H9 (cell line): ENCODE measurements at regions not wholly inside any gene's neighbourhood (a gene's known extent, or its start where the extent isn't known, plus 50 kb on each side); places are given as distances from the start of the nearest gene placed in this dataset.

Experiments used
- DNase-seq: peaks from one replicate; pipeline ENCODE4 v3.0.0-alpha.2; 2017
- H2AFZ ChIP-seq: one replicate; pipeline ENCODE4 v1.6.1; 2013; ENCODE audit warnings: mild to moderate bottlenecking, low read length, control low read depth, moderate library complexity
- H2AK5ac ChIP-seq: 2 replicates; pipeline ENCODE4 v1.6.1; 2013; ENCODE audit warnings: low read length, control low read depth, mixed read lengths; ENCODE audit not compliant: insufficient read length
- H2BK120ac ChIP-seq: one replicate; pipeline ENCODE4 v1.6.1; 2013; ENCODE audit warnings: low read depth, mild to moderate bottlenecking, low read length, control low read depth, inconsistent platforms; ENCODE audit not compliant: poor library complexity, severe bottlenecking
- H2BK12ac ChIP-seq: 2 replicates; pipeline ENCODE4 v1.6.1; 2013; ENCODE audit warnings: low read length, control low read depth, mixed read lengths, low read depth; ENCODE audit not compliant: insufficient read length
- H2BK15ac ChIP-seq: 2 replicates; pipeline ENCODE4 v1.6.1; 2013; ENCODE audit warnings: low read depth, low read length, control low read depth
- H2BK20ac ChIP-seq: one replicate; pipeline ENCODE4 v1.6.1; 2013; ENCODE audit warnings: low read depth, mild to moderate bottlenecking, low read length, control low read depth, inconsistent platforms; ENCODE audit not compliant: poor library complexity, severe bottlenecking
- H2BK5ac ChIP-seq: 2 replicates; pipeline ENCODE4 v1.6.1; 2013; ENCODE audit warnings: low read length, control low read depth, mixed read lengths; ENCODE audit not compliant: insufficient read length
- H3K14ac ChIP-seq: 2 replicates; pipeline ENCODE4 v1.6.1; 2013; ENCODE audit warnings: low read length, control low read depth; ENCODE audit not compliant: insufficient read depth
- H3K18ac ChIP-seq: 2 replicates; pipeline ENCODE4 v1.6.1; 2013; ENCODE audit warnings: low read depth, mild to moderate bottlenecking, mixed read lengths, low read length, control low read depth; ENCODE audit not compliant: insufficient read length
- H3K23ac ChIP-seq: 2 replicates; pipeline ENCODE4 v1.6.1; 2013; ENCODE audit warnings: low read length, control low read depth, mixed read lengths, low read depth; ENCODE audit not compliant: insufficient read length
- H3K23me2 ChIP-seq: 2 replicates; pipeline ENCODE4 v1.6.1; 2013; ENCODE audit warnings: low read depth, mild to moderate bottlenecking, mixed read lengths, low read length, control low read depth; ENCODE audit not compliant: insufficient read length, poor library complexity, severe bottlenecking
- H3K27ac ChIP-seq: 2 replicates; pipeline ENCODE4 v1.5.1; 2013; ENCODE audit warnings: low read length, control low read depth, mixed read lengths, low read depth; ENCODE audit not compliant: insufficient read length
- H3K27me3 ChIP-seq: 2 replicates; pipeline ENCODE4 v1.6.1; 2013; ENCODE audit warnings: low read length, control low read depth, inconsistent platforms; ENCODE audit not compliant: insufficient read depth
- H3K4ac ChIP-seq: 2 replicates; pipeline ENCODE4 v1.6.1; 2013; ENCODE audit warnings: low read depth, mild to moderate bottlenecking, control low read depth, inconsistent platforms, low read length, moderate library complexity
- H3K4me1 ChIP-seq: 2 replicates; pipeline ENCODE4 v1.6.1; 2013; ENCODE audit warnings: low read length, control low read depth, inconsistent platforms; ENCODE audit not compliant: insufficient read depth
- H3K4me2 ChIP-seq: 2 replicates; pipeline ENCODE4 v1.6.1; 2013; ENCODE audit warnings: low read length, control low read depth, mixed read lengths; ENCODE audit not compliant: insufficient read length, insufficient read depth
- H3K56ac ChIP-seq: 2 replicates; pipeline ENCODE4 v1.6.1; 2013; ENCODE audit warnings: low read depth, mild to moderate bottlenecking, mixed read lengths, low read length, control low read depth; ENCODE audit not compliant: insufficient read length
- H3K79me1 ChIP-seq: 2 replicates; pipeline ENCODE4 v1.6.1; 2013; ENCODE audit warnings: low read depth, mild to moderate bottlenecking, moderate library complexity, low read length, control low read depth, inconsistent platforms; ENCODE audit not compliant: insufficient read depth, poor library complexity, severe bottlenecking
- H3K79me2 ChIP-seq: 2 replicates; pipeline ENCODE4 v1.6.1; 2013; ENCODE audit warnings: low read length, control low read depth, inconsistent platforms; ENCODE audit not compliant: insufficient read depth
- H3K9ac ChIP-seq: 2 replicates; pipeline ENCODE4 v1.6.1; 2013; ENCODE audit warnings: low read length, control low read depth, mixed read lengths; ENCODE audit not compliant: insufficient read length; ENCODE audit errors: extremely low read depth
- H3K9me3 ChIP-seq: one replicate; pipeline ENCODE4 v1.6.1; 2013; ENCODE audit warnings: low read depth, low read length, inconsistent platforms; ENCODE audit not compliant: control insufficient read depth
- H3T11ph ChIP-seq: one replicate; pipeline ENCODE4 v1.6.1; 2013; ENCODE audit warnings: mild to moderate bottlenecking, low read length, control low read depth, inconsistent platforms
- H4K20me1 ChIP-seq: one replicate; pipeline ENCODE4 v1.6.1; 2013; ENCODE audit not compliant: control insufficient read depth, insufficient read length, insufficient read depth
- H4K5ac ChIP-seq: 2 replicates; pipeline ENCODE4 v1.6.1; 2013; ENCODE audit warnings: low read depth, mild to moderate bottlenecking, mixed read lengths, low read length, control low read depth; ENCODE audit not compliant: insufficient read length
- H4K8ac ChIP-seq: replicated peaks from 2 replicates; pipeline ENCODE4 v1.6.1; 2013; ENCODE audit warnings: low read length, control low read depth, mixed read lengths, low read depth; ENCODE audit not compliant: insufficient read length
- H4K91ac ChIP-seq: 2 replicates; pipeline ENCODE4 v1.6.1; 2013; ENCODE audit warnings: low read depth, mild to moderate bottlenecking, moderate library complexity, mixed read lengths, low read length, control low read depth; ENCODE audit not compliant: insufficient read length
- H3K27ac Mint-ChIP-seq, 3 experiments: 2 replicates in 2 of 3; 3 replicates in 1 of 3; pipeline ENCODE4 v1.8.0; 2020 to 2021; ENCODE audit warnings: mixed read lengths in 3 of 3, mild to moderate bottlenecking in 1 of 3, moderate library complexity in 1 of 3
- H3K27me3 Mint-ChIP-seq: 2 replicates; pipeline ENCODE4 v1.8.0; 2021; ENCODE audit warnings: low read depth, mild to moderate bottlenecking, moderate library complexity, mixed read lengths
- H3K36me3 Mint-ChIP-seq, 3 experiments: 2 replicates in 2 of 3; 3 replicates in 1 of 3; pipeline ENCODE4 v1.8.0; 2020 to 2021; ENCODE audit warnings: low read depth in 3 of 3, mixed read lengths in 3 of 3; ENCODE audit not compliant: insufficient read depth in 1 of 3
- H3K4me1 Mint-ChIP-seq, 2 experiments: 2 replicates each; pipeline ENCODE4 v1.8.0; 2020; ENCODE audit warnings: mixed read lengths in 2 of 2
- H3K4me3 Mint-ChIP-seq, 2 experiments: 2 replicates in 1 of 2; 3 replicates in 1 of 2; pipeline ENCODE4 v1.8.0; 2020 to 2021; ENCODE audit warnings: mild to moderate bottlenecking in 2 of 2, mixed read lengths in 2 of 2, moderate library complexity in 1 of 2
- H3K9me3 Mint-ChIP-seq, 2 experiments: 2 replicates in 1 of 2; 3 replicates in 1 of 2; pipeline ENCODE4 v1.8.0; 2020; ENCODE audit warnings: mild to moderate bottlenecking in 2 of 2, mixed read lengths in 2 of 2, moderate library complexity in 1 of 2
- TF ChIP-seq, protein P1 (sequence below): fragments of 200-600 bp; sonication (generic); conservative IDR thresholded peaks from 3 replicates; pipeline ENCODE4 v1.8.0; 2021; ENCODE audit warnings: antibody characterized with exemption, mild to moderate bottlenecking

DNA sequence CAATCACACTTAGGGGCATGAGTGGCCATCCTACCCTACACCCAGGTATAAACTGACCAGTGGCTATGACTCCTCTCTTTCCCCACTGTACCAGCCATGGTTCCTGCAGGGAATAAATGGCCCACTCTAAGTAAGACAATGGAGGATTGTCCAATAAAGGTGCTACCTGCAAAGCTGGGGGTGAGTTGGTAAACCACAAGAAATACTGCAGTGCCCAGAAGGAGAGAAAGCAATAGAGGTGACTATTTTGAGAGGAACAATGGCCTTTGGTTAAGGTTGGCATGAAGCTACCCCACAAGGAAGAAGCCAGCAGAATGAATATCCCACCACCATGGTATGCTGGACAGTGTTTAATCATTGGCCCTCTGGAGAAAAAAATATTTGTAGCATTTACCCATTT is 233.3 kb upstream of the ECI2 start:
- Histone ChIP-seq H2BK5ac (no peak overlapping the region), H4K91ac (no peak overlapping the region), H2BK120ac (no peak overlapping the region), H3K27me3 (no peaks in the 10 kb centered on the region), H2AK5ac (no peak overlapping the region), H2BK15ac (no peak overlapping the region), H3K4me1 (peaks cover 4% of the 10 kb centered on the region; the same call in 1 of the 2 replicates), H4K20me1 (no peaks in the 10 kb centered on the region), H3K9me3 (no peaks in the 10 kb centered on the region), H3K56ac (no peak overlapping the region), H3K79me2 (no peaks in the 10 kb centered on the region), H3K9ac (no peak overlapping the region), H3K4ac (no peak overlapping the region), H2AFZ (no peak overlapping the region), H3K18ac (no peak overlapping the region), H3K23ac (no peak overlapping the region), H3K14ac (no peak overlapping the region), H4K8ac (no peak overlapping the region), H3K23me2 (no peaks in the 10 kb centered on the region), H4K5ac (no peak overlapping the region), H3K4me2 (no peak overlapping the region), H3K27ac (no peak overlapping the region), H2BK20ac (no peak overlapping the region), H3K79me1 (no peaks in the 10 kb centered on the region), H3T11ph (no peak overlapping the region), H2BK12ac (no peak overlapping the region)
- H3K27me3 Mint-ChIP-seq: peaks cover 21% of the 10 kb centered on the region
- peaks cover 5 to 8% of the 10 kb centered on the region in 2 experiments for H3K4me1 Mint-ChIP-seq
- H3K9me3 Mint-ChIP-seq: peaks cover 0 to 6% of the 10 kb centered on the region in 2 experiments; a peak in 1 of 5 replicates
- DNase-seq: no peak
- no peak overlapping the region for H3K27ac Mint-ChIP-seq
- TF ChIP-seq, protein P1, sequence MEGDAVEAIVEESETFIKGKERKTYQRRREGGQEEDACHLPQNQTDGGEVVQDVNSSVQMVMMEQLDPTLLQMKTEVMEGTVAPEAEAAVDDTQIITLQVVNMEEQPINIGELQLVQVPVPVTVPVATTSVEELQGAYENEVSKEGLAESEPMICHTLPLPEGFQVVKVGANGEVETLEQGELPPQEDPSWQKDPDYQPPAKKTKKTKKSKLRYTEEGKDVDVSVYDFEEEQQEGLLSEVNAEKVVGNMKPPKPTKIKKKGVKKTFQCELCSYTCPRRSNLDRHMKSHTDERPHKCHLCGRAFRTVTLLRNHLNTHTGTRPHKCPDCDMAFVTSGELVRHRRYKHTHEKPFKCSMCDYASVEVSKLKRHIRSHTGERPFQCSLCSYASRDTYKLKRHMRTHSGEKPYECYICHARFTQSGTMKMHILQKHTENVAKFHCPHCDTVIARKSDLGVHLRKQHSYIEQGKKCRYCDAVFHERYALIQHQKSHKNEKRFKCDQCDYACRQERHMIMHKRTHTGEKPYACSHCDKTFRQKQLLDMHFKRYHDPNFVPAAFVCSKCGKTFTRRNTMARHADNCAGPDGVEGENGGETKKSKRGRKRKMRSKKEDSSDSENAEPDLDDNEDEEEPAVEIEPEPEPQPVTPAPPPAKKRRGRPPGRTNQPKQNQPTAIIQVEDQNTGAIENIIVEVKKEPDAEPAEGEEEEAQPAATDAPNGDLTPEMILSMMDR: no peak
- H3K36me3 Mint-ChIP-seq: peaks cover 0 to 2% (median 0%) of the 10 kb centered on the region in 3 experiments; a peak in 2 of 7 replicates
- no peak overlapping the region for H3K4me3 Mint-ChIP-seq
